Astrocyte (in vitro differentiated cells and primary cell): ENCODE measurements at regions not wholly inside any gene's neighbourhood (a gene's known extent, or its start where the extent isn't known, plus 50 kb on each side); places are given as distances from the start of the nearest gene placed in this dataset.
A peak's percentile ranks its signal among the peaks of the same experiment; 100 is the strongest.
"Not testable (repeated sequence)": the region's sequence is repeated elsewhere in the genome, so short reads cannot be mapped to it uniquely, and the experiment has no call there.

ENCODE experiments used
- DNase-seq: peaks from one replicate; pipeline ENCODE4 v3.0.0-alpha.2; 2010; ENCODE audit warnings: low read depth
- FAIRE-seq: peaks from 2 replicates; lab custom pipeline; 2011; peaks lifted over from hg19 to GRCh38; lab: Jason Lieb, UNC
- H2AFZ ChIP-seq: 2 replicates; pipeline ENCODE4 v1.6.0; 2012; ENCODE audit warnings: low read depth, low read length, inconsistent platforms
- H3K27ac ChIP-seq: 2 replicates; pipeline ENCODE4 v1.5.1; 2011; ENCODE audit warnings: low read depth, low read length, inconsistent platforms
- H3K27me3 ChIP-seq: 2 replicates; pipeline ENCODE4 v1.6.0; 2011; ENCODE audit warnings: low read length, inconsistent platforms; ENCODE audit not compliant: insufficient read depth
- H3K36me3 ChIP-seq: 2 replicates; pipeline ENCODE4 v1.5.1; 2011; ENCODE audit warnings: low read length, inconsistent platforms; ENCODE audit not compliant: insufficient read depth
- H3K4me1 ChIP-seq: 2 replicates; pipeline ENCODE4 v1.5.1; 2011; ENCODE audit warnings: low read length, inconsistent platforms; ENCODE audit not compliant: insufficient read depth
- H3K4me2 ChIP-seq: 2 replicates; pipeline ENCODE4 v1.6.0; 2012; ENCODE audit warnings: low read length, inconsistent platforms
- H3K4me3 ChIP-seq: 2 replicates; pipeline ENCODE4 v1.5.1; 2011; ENCODE audit warnings: low read depth, mild to moderate bottlenecking, low read length, inconsistent platforms; ENCODE audit not compliant: insufficient read depth
- H3K79me2 ChIP-seq: 2 replicates; pipeline ENCODE4 v1.6.0; 2012; ENCODE audit warnings: mild to moderate bottlenecking, low read length, inconsistent platforms; ENCODE audit not compliant: insufficient read depth
- H3K9ac ChIP-seq: 2 replicates; pipeline ENCODE4 v1.6.0; 2012; ENCODE audit warnings: mild to moderate bottlenecking, low read length, inconsistent platforms
- H3K9me3 ChIP-seq: 2 replicates; pipeline ENCODE4 v1.5.1; 2012; ENCODE audit warnings: low read depth, mild to moderate bottlenecking, low read length, inconsistent platforms; ENCODE audit not compliant: insufficient read depth
- H4K20me1 ChIP-seq: 2 replicates; pipeline ENCODE4 v1.6.0; 2012; ENCODE audit warnings: low read length, inconsistent platforms; ENCODE audit not compliant: insufficient read depth
- H3K27ac Mint-ChIP-seq: one replicate; pipeline ENCODE4 v1.8.0; 2021; ENCODE audit warnings: mild to moderate bottlenecking, mixed read lengths; ENCODE audit not compliant: unreplicated experiment
- H3K27me3 Mint-ChIP-seq: one replicate; pipeline ENCODE4 v1.8.0; 2021; ENCODE audit warnings: low read depth, mixed read lengths; ENCODE audit not compliant: unreplicated experiment
- H3K36me3 Mint-ChIP-seq: one replicate; pipeline ENCODE4 v1.8.0; 2021; ENCODE audit warnings: low read depth, mixed read lengths; ENCODE audit not compliant: unreplicated experiment
- H3K4me1 Mint-ChIP-seq: one replicate; pipeline ENCODE4 v1.8.0; 2021; ENCODE audit warnings: low read depth, mixed read lengths; ENCODE audit not compliant: unreplicated experiment
- H3K4me3 Mint-ChIP-seq: one replicate; pipeline ENCODE4 v1.8.0; 2021; ENCODE audit warnings: mild to moderate bottlenecking, moderate library complexity, mixed read lengths; ENCODE audit not compliant: unreplicated experiment
- H3K9me3 Mint-ChIP-seq: one replicate; pipeline ENCODE4 v1.8.0; 2021; ENCODE audit warnings: mild to moderate bottlenecking, mixed read lengths; ENCODE audit not compliant: unreplicated experiment
- CTCF ChIP-seq: IDR thresholded peaks from 2 replicates; pipeline ENCODE4 v1.5.1; 2011; ENCODE audit warnings: low read depth, mild to moderate bottlenecking, inconsistent platforms, low read length, moderate library complexity; ENCODE audit not compliant: insufficient read depth
- EZH2 ChIP-seq: IDR thresholded peaks from 2 replicates; pipeline ENCODE4 v1.6.1; 2012; ENCODE audit warnings: mild to moderate bottlenecking, low read length, inconsistent platforms; ENCODE audit not compliant: insufficient read depth

DNA sequence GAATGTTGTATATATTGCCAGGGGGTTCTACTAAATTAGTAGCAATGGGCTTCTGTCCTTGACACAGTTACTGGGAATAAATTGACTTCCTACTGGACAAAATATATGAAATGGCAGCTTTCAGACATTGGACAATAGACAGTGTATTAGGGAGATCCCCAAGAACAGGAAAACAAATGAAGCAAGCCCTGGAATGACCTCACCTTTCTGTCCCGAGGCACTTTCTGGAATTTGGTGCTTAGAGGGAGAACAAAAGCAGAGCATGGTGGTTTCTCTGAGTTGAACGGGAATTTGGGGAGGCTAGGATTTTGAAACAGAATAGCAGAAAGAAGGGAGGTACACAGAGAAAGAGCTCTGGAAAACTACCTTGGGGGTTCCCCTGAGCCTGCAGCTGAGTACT, 187.7 kb upstream of the MAGEB2 start:
- Histone ChIP-seq H3K9me3 (no peaks in the 10 kb centered on the region), H3K9ac (no peak overlapping the region), H4K20me1 (no peaks in the 10 kb centered on the region), H3K4me1 (no peaks in the 10 kb centered on the region), H2AFZ (no peak overlapping the region), H3K4me3 (no peak overlapping the region), H3K27ac (no peak overlapping the region), H3K4me2 (no peak overlapping the region), H3K36me3 (no peaks in the 10 kb centered on the region), H3K27me3 (no peaks in the 10 kb centered on the region), H3K79me2 (no peaks in the 10 kb centered on the region)
- no peak for TF ChIP-seq EZH2
- no peak for TF ChIP-seq CTCF
- Mint-ChIP-seq H3K27me3 (no peaks in the 10 kb centered on the region), H3K4me3 (no peak overlapping the region), H3K9me3 (no peaks in the 10 kb centered on the region), H3K27ac (no peak overlapping the region), H3K36me3 (no peaks in the 10 kb centered on the region), H3K4me1 (no peaks in the 10 kb centered on the region)
- DNase-seq (no peak), FAIRE-seq (no peak)

DNA sequence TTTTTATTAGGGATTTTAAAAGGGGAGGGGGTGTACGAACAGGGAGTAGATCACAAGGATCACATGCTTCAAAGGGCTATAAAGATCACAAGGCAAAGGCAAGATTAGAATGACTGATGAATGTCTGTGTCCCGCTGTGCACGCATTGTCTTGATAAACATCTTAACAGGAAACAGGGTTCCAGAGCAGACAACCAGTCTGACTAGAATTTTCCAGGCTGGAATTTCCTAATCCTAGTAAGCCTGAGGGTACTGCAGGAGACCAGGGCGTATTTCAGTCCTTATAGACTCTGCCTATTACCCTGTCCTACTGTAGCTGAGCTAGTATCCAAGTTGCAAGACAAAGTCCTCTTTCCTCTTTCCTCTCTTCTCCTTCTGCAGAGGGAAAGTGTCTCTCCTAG, 179.0 kb upstream of the MAGEB2 start:
- H4K20me1 ChIP-seq, H3K79me2 ChIP-seq, H3K4me1 Mint-ChIP-seq, FAIRE-seq, H3K36me3 Mint-ChIP-seq, DNase-seq, H3K27ac ChIP-seq, H3K27me3 ChIP-seq, H2AFZ ChIP-seq, H3K4me2 ChIP-seq, H3K27me3 Mint-ChIP-seq, H3K4me3 Mint-ChIP-seq, H3K9me3 Mint-ChIP-seq, H3K4me3 ChIP-seq, H3K9ac ChIP-seq, H3K4me1 ChIP-seq, H3K27ac Mint-ChIP-seq, H3K36me3 ChIP-seq, H3K9me3 ChIP-seq: not testable (repeated sequence)

GRCh38 chrX:30039768-30040167, 175.6 kb upstream of the MAGEB2 start:
- Mint-ChIP-seq H3K27me3 (no peaks in the 10 kb centered on the region), H3K27ac (no peak overlapping the region), H3K9me3 (no peaks in the 10 kb centered on the region), H3K4me1 (no peaks in the 10 kb centered on the region), H3K4me3 (no peak overlapping the region), H3K36me3 (no peaks in the 10 kb centered on the region)
- Histone ChIP-seq H3K27me3 (no peaks in the 10 kb centered on the region), H3K4me1 (no peaks in the 10 kb centered on the region), H3K4me2 (no peak overlapping the region), H3K9me3 (no peaks in the 10 kb centered on the region), H3K79me2 (no peaks in the 10 kb centered on the region), H3K27ac (no peak overlapping the region), H3K4me3 (no peak overlapping the region), H3K36me3 (no peaks in the 10 kb centered on the region), H2AFZ (no peak overlapping the region), H4K20me1 (no peaks in the 10 kb centered on the region), H3K9ac (no peak overlapping the region)
- DNase-seq (peak; percentile 48), FAIRE-seq (peak; percentile 93)
- no peak for TF ChIP-seq CTCF
- no peak for TF ChIP-seq EZH2
